ENCODE measurements at regions not wholly inside any gene's neighbourhood (a gene's known extent, or its start where the extent isn't known, plus 50 kb on each side); places are given as distances from the start of the nearest gene placed in this dataset.
"Not testable (repeated sequence)": the region's sequence is repeated elsewhere in the genome, so short reads cannot be mapped to it uniquely, and the experiment has no call there.

DNA sequence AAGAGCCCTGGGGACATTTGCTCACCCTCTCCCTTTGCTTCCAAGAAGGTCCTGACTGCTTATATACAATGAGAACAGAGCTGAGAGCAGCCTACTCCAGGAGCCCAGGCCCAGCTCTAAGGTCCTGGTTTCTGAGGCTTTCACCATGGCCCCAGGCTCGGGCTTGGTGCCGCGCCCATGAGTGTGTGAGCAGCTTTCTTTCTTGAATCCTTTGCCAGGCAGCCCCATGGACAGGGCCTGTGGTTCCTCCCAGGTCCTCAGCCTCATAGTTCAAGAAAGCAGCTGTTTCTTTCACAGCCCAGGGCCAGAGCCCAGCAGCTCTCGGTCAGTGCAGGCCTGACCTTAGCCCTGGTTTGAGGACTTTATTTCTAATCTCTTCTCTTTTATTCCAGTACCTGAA is 1197.2 kb downstream of the RPIA start:
- not testable (repeated sequence) for DNase-seq; FAIRE-seq; H3K27ac ChIP-seq (ENCODE audit: low read depth in 1 of 3, low read length in 2 of 3); H3K4me3 ChIP-seq (ENCODE audit: low read depth in 1 of 3, low read length in 3 of 3); H3K27me3 ChIP-seq (ENCODE audit: control insufficient read depth in 3 of 3, insufficient read depth in 3 of 3, low read length in 3 of 3); H3K9me3 ChIP-seq (ENCODE audit: control insufficient read depth in 2 of 2, insufficient read depth in 1 of 2, low read depth in 1 of 2, low read length in 1 of 2); H3K36me3 ChIP-seq (ENCODE audit: control insufficient read depth in 3 of 3, insufficient read depth in 2 of 3, low read depth in 1 of 3, low read length in 3 of 3); H3K4me1 ChIP-seq (ENCODE audit: control insufficient read depth in 3 of 3, insufficient read depth in 2 of 3, low read depth in 1 of 3, low read length in 2 of 3)
- WGBS, 3 donors: no CpG with 5 or more reads among the region's 4 CpGs

GRCh38 chr2:89890185-89890773 is 1198.8 kb downstream of the RPIA start:
- WGBS, 3 donors: no CpG with 5 or more reads among the region's 7 CpGs
- not testable (repeated sequence) for H3K27me3 ChIP-seq (ENCODE audit: control insufficient read depth in 3 of 3, insufficient read depth in 3 of 3, low read length in 3 of 3); H3K9me3 ChIP-seq (ENCODE audit: control insufficient read depth in 2 of 2, insufficient read depth in 1 of 2, low read depth in 1 of 2, low read length in 1 of 2); H3K27ac ChIP-seq (ENCODE audit: low read depth in 1 of 3, low read length in 2 of 3); H3K36me3 ChIP-seq (ENCODE audit: control insufficient read depth in 3 of 3, insufficient read depth in 2 of 3, low read depth in 1 of 3, low read length in 3 of 3); H3K4me3 ChIP-seq (ENCODE audit: low read depth in 1 of 3, low read length in 3 of 3); FAIRE-seq; DNase-seq; H3K4me1 ChIP-seq (ENCODE audit: control insufficient read depth in 3 of 3, insufficient read depth in 2 of 3, low read depth in 1 of 3, low read length in 2 of 3)

DNA sequence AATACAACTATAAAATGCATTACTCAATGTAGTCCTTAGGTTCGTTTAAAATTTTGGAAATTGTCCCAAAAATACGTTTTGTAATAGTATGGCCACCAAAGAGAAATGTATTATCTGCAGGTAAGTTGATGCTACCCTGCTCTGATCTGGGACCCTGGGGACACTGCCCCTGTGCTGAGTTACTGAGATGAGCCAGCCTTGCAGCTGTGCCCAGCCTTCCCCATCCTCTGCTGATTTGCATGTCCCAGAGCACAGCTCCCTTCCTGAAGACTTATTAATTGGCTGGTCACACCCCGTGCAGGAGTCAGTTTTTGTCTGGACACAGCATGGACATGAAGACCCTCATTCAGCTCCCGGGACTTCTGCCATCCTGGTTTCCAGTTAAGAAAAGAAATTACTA is 1203.5 kb downstream of the RPIA start:
- not testable (repeated sequence) for H3K4me3 ChIP-seq (ENCODE audit: low read depth in 1 of 3, low read length in 3 of 3); H3K27me3 ChIP-seq (ENCODE audit: control insufficient read depth in 3 of 3, insufficient read depth in 3 of 3, low read length in 3 of 3); H3K36me3 ChIP-seq (ENCODE audit: control insufficient read depth in 3 of 3, insufficient read depth in 2 of 3, low read depth in 1 of 3, low read length in 3 of 3); H3K4me1 ChIP-seq (ENCODE audit: control insufficient read depth in 3 of 3, insufficient read depth in 2 of 3, low read depth in 1 of 3, low read length in 2 of 3); H3K27ac ChIP-seq (ENCODE audit: low read depth in 1 of 3, low read length in 2 of 3); H3K9me3 ChIP-seq (ENCODE audit: control insufficient read depth in 2 of 2, insufficient read depth in 1 of 2, low read depth in 1 of 2, low read length in 1 of 2); DNase-seq; FAIRE-seq
- WGBS, 3 donors: no CpG with 5 or more reads among the region's 4 CpGs

DNA sequence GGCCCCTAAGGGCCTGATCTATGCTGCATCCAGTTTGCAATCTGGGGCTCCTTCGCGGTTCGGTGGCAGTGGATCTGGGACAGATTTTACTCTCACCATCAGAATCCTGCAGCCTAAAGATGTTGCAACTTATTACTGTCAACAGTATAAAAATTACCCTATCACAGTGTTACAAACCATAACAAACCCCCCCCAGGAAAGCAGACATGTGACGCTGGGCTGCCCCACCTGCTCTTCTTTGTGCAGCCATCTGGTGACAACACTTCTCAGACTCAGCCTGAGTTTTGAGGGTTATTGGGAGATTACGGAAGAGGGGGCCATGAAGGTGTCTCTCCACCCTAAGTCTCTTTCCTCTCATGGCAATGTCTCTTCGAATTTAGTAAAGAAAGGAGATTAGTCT is 1204.2 kb downstream of the RPIA start:
- not testable (repeated sequence) for H3K36me3 ChIP-seq (ENCODE audit: control insufficient read depth in 3 of 3, insufficient read depth in 2 of 3, low read depth in 1 of 3, low read length in 3 of 3); H3K9me3 ChIP-seq (ENCODE audit: control insufficient read depth in 2 of 2, insufficient read depth in 1 of 2, low read depth in 1 of 2, low read length in 1 of 2); FAIRE-seq; DNase-seq; H3K27me3 ChIP-seq (ENCODE audit: control insufficient read depth in 3 of 3, insufficient read depth in 3 of 3, low read length in 3 of 3); H3K4me3 ChIP-seq (ENCODE audit: low read depth in 1 of 3, low read length in 3 of 3); H3K4me1 ChIP-seq (ENCODE audit: control insufficient read depth in 3 of 3, insufficient read depth in 2 of 3, low read depth in 1 of 3, low read length in 2 of 3); H3K27ac ChIP-seq (ENCODE audit: low read depth in 1 of 3, low read length in 2 of 3)
- WGBS, 3 donors: no CpG with 5 or more reads among the region's 6 CpGs

GRCh38 chr2:89927018-89927417 is 1235.5 kb downstream of the RPIA start:
- not testable (repeated sequence) for H3K36me3 ChIP-seq (ENCODE audit: control insufficient read depth in 3 of 3, insufficient read depth in 2 of 3, low read depth in 1 of 3, low read length in 3 of 3); FAIRE-seq; H3K27ac ChIP-seq (ENCODE audit: low read depth in 1 of 3, low read length in 2 of 3)

DNA sequence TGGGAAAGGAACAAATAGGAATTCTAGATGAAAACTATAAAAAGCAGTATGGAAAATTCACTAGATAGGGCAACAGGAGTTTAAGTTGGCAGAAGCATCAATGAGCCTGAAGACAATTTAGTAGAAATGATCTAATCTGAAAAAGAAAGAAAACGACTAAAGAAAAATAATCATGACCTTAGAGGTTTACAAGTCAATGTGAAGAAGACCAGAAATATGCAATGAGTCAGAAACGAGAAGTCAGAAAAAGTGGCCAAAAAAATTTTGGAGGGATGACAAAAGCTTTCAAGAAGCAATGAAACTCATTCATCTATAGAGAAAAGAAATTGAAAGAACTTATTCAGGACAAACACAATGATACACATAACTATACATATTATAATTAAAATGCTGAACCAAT is 1244.0 kb downstream of the RPIA start:
- H3K27me3 ChIP-seq (ENCODE audit: control insufficient read depth in 3 of 3, insufficient read depth in 3 of 3, low read length in 3 of 3); H3K27ac ChIP-seq (ENCODE audit: low read depth in 1 of 3, low read length in 2 of 3); H3K36me3 ChIP-seq (ENCODE audit: control insufficient read depth in 3 of 3, insufficient read depth in 2 of 3, low read depth in 1 of 3, low read length in 3 of 3); H3K9me3 ChIP-seq (ENCODE audit: control insufficient read depth in 2 of 2, insufficient read depth in 1 of 2, low read depth in 1 of 2, low read length in 1 of 2); DNase-seq; H3K4me1 ChIP-seq (ENCODE audit: control insufficient read depth in 3 of 3, insufficient read depth in 2 of 3, low read depth in 1 of 3, low read length in 2 of 3); H3K4me3 ChIP-seq (ENCODE audit: low read depth in 1 of 3, low read length in 3 of 3); FAIRE-seq: not testable (repeated sequence)
- 47 to 77% (median 56%) methylated on average over 1 to 2 of the region's 2 CpGs for WGBS, 3 donors

More at GRCh38 chr2:89927018-89927417, 1235.5 kb downstream of the RPIA start:
- H3K4me1 ChIP-seq (ENCODE audit: control insufficient read depth in 3 of 3, insufficient read depth in 2 of 3, low read depth in 1 of 3, low read length in 2 of 3); H3K9me3 ChIP-seq (ENCODE audit: control insufficient read depth in 2 of 2, insufficient read depth in 1 of 2, low read depth in 1 of 2, low read length in 1 of 2); DNase-seq; H3K4me3 ChIP-seq (ENCODE audit: low read depth in 1 of 3, low read length in 3 of 3); H3K27me3 ChIP-seq (ENCODE audit: control insufficient read depth in 3 of 3, insufficient read depth in 3 of 3, low read length in 3 of 3): not testable (repeated sequence)
- WGBS, 3 donors: 39 to 51% (median 48%) methylated on average over 2 of the region's 2 CpGs

DNA sequence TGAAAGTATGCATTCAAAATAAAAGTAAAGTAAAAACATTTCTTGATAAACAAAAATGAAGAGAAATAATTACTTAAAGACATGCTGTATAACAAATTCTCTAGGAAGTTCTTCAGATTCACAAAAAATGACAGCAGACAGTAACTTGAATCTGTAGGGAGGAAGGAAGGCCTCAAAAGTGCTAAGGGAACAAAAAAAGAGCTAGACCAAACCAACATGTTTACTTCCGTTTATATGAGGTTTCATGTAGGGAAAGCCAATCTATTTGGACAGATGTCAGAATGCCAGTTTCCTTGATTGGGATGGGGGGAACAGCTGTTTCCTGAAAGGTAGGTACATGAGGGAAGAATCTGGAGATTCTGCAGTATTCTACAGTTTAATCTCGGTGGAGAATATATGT is 1244.5 kb downstream of the RPIA start:
- not testable (repeated sequence) for H3K4me1 ChIP-seq (ENCODE audit: control insufficient read depth in 3 of 3, insufficient read depth in 2 of 3, low read depth in 1 of 3, low read length in 2 of 3); H3K27ac ChIP-seq (ENCODE audit: low read depth in 1 of 3, low read length in 2 of 3); H3K36me3 ChIP-seq (ENCODE audit: control insufficient read depth in 3 of 3, insufficient read depth in 2 of 3, low read depth in 1 of 3, low read length in 3 of 3); H3K9me3 ChIP-seq (ENCODE audit: control insufficient read depth in 2 of 2, insufficient read depth in 1 of 2, low read depth in 1 of 2, low read length in 1 of 2); H3K4me3 ChIP-seq (ENCODE audit: low read depth in 1 of 3, low read length in 3 of 3); FAIRE-seq; DNase-seq; H3K27me3 ChIP-seq (ENCODE audit: control insufficient read depth in 3 of 3, insufficient read depth in 3 of 3, low read length in 3 of 3)
- WGBS, 3 donors: 41 to 69% (median 43%) methylated on average over 2 of the region's 2 CpGs

GRCh38 chr2:89936559-89936958 is 1245.1 kb downstream of the RPIA start:
- DNase-seq; H3K4me1 ChIP-seq (ENCODE audit: control insufficient read depth in 3 of 3, insufficient read depth in 2 of 3, low read depth in 1 of 3, low read length in 2 of 3); H3K27me3 ChIP-seq (ENCODE audit: control insufficient read depth in 3 of 3, insufficient read depth in 3 of 3, low read length in 3 of 3); H3K27ac ChIP-seq (ENCODE audit: low read depth in 1 of 3, low read length in 2 of 3); H3K9me3 ChIP-seq (ENCODE audit: control insufficient read depth in 2 of 2, insufficient read depth in 1 of 2, low read depth in 1 of 2, low read length in 1 of 2); FAIRE-seq; H3K36me3 ChIP-seq (ENCODE audit: control insufficient read depth in 3 of 3, insufficient read depth in 2 of 3, low read depth in 1 of 3, low read length in 3 of 3); H3K4me3 ChIP-seq (ENCODE audit: low read depth in 1 of 3, low read length in 3 of 3): not testable (repeated sequence)

- not testable (repeated sequence) for H3K4me3 ChIP-seq (ENCODE audit: low read depth in 1 of 3, low read length in 3 of 3); FAIRE-seq; H3K36me3 ChIP-seq (ENCODE audit: control insufficient read depth in 3 of 3, insufficient read depth in 2 of 3, low read depth in 1 of 3, low read length in 3 of 3); DNase-seq; H3K27ac ChIP-seq (ENCODE audit: low read depth in 1 of 3, low read length in 2 of 3); H3K9me3 ChIP-seq (ENCODE audit: control insufficient read depth in 2 of 2, insufficient read depth in 1 of 2, low read depth in 1 of 2, low read length in 1 of 2); H3K4me1 ChIP-seq (ENCODE audit: control insufficient read depth in 3 of 3, insufficient read depth in 2 of 3, low read depth in 1 of 3, low read length in 2 of 3); H3K27me3 ChIP-seq (ENCODE audit: control insufficient read depth in 3 of 3, insufficient read depth in 3 of 3, low read length in 3 of 3)
- 22 to 42% (median 30%) methylated on average over 4 to 5 of the region's 5 CpGs for WGBS, 3 donors
Observed at GRCh38 chr2:89938756-89939155, 1247.3 kb downstream of the RPIA start.
